Lower leg skin (tissue), 4 donors: ENCODE measurements at regions not wholly inside any gene's neighbourhood (a gene's known extent, or its start where the extent isn't known, plus 50 kb on each side); places are given as distances from the start of the nearest gene placed in this dataset.
"Not testable (repeated sequence)": the region's sequence is repeated elsewhere in the genome, so short reads cannot be mapped to it uniquely, and the experiment has no call there.

Experiments
- DNase-seq, 2 donors: peaks; one replicate each; pipeline ENCODE4 v3.0.0-alpha.2; 2019; ENCODE audit warnings: low spot score in 2 of 2
- H3K4me3 ChIP-seq: fragments of 200-600 bp; sonication (generic); 2 replicates; pipeline ENCODE4 v1.5.1; 2017; ENCODE audit warnings: mild to moderate bottlenecking, low read depth; ENCODE audit not compliant: poor library complexity, severe bottlenecking
- CTCF ChIP-seq, 3 donors: fragments of 450-650 bp; IDR thresholded peaks; one replicate each; pipeline ENCODE4 v1.5.1; 2016; ENCODE audit warnings: antibody characterized with exemption in 3 of 3, mild to moderate bottlenecking in 3 of 3, moderate library complexity in 2 of 3
- POLR2A ChIP-seq, 2 donors: fragments of 450-650 bp; IDR thresholded peaks; one replicate each; pipeline ENCODE4 v1.6.1; 2016 to 2017; ENCODE audit warnings: antibody characterized with exemption in 2 of 2, mild to moderate bottlenecking in 1 of 2, moderate library complexity in 1 of 2
- WGBS, 2 donors: methylation state at CpG; one replicate each; pipeline ENCODE4 v1.1.5; 2018; 5-methylcytosine and 5-hydroxymethylcytosine counted together
- intact Hi-C: fragments of 100-400 bp; cut with DNase I; formaldehyde crosslinking; loops from one replicate; pipeline ENCODE4 v1.15.0; 2023; ENCODE audit warnings: low total_unique reads

DNA sequence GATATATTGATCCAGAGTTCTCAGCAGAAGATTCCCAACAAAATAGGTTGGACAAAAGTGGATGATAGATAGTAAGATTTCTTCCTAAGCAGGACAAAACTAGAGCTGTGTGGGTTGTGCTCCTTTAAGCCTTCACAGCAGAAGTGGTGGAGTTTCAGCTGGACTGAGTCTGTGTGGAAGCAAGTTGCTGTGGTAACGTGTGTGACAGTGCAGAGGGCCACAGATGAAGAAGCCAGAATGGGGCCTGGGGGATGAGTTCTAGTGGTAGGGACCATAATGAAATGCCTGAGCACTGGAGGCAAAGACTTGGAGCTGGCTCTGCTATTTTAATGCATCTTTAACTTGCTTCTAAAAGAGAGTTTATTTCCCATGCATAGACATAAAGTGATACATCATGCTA is 238.7 kb upstream of the POGK start:
- intact Hi-C loops: no loop called here
- no peak for DNase-seq
- TF ChIP-seq CTCF (IDR thresholded peaks at IDR 0.05) (no peak), POLR2A (IDR thresholded peaks at IDR 0.05) (no peak)
- no peak overlapping the region for H3K4me3 ChIP-seq
- WGBS, 2 donors: 43 to 49% methylated on average over 1 of the region's 1 CpG

DNA sequence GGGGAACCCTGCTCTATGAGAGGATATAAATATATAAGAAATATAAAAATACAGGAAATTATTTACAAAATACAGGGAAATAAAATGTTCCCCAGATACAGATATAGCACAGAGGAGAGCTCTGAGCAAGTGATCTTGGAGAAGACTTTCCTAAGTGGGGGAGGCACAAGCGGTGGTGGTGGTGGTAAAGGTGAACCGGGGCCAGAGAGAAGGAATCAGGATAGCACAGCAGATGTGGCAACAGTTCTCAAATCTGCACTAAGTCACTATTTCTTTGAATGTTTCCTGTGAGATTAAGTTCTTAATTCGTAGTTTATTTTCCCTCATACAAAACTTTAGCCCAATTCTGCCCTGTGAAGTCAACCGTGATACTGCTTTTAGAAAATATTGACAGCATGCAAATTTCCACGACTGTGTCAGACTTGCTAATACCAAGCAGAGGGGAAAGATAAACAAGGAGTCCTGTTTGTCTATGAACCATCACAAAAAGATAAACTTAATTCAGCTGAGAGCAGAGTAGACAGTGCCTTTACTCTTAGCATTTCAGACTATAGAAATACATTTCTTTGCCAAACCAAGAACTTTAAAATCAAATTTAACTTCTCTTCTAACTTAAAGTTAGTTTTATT is 237.5 kb upstream of the POGK start:
- WGBS, 2 donors: 82 to 85% methylated on average over 5 of the region's 5 CpGs
- intact Hi-C loops: no loop called here
- no peak for DNase-seq
- TF ChIP-seq POLR2A (IDR thresholded peaks at IDR 0.05): no peak
- TF ChIP-seq CTCF (IDR thresholded peaks at IDR 0.05): no peak
- H3K4me3 ChIP-seq: no peak overlapping the region

DNA sequence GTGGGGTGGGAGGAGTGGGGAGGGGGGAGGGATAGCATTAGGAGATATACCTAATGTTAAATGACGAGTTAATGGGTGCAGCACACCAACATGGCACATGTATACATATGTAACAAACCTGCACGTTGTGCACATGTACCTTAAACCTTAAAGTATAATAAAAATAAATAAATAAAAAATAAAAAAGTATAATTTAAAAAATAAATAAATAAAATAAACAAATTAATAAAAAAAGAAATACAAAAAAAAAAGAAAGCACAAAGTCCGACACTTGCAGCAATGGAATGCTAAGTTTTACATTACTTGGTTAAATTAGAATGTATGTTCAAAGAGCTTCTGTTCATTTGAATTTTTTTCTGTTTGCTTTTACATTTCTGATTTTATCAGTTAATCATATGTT is 236.5 kb upstream of the POGK start:
- DNase-seq, intact Hi-C loops: not testable (repeated sequence)
- WGBS, 2 donors: 77 to 78% methylated on average over 3 of the region's 3 CpGs

GRCh38 chr1:166603296-166603695 is 236.0 kb upstream of the POGK start:
- H3K4me3 ChIP-seq: no peak overlapping the region
- no peak for DNase-seq
- intact Hi-C loops: no loop called here
- 61 to 70% methylated on average over 5 of the region's 5 CpGs for WGBS, 2 donors
- no peak for TF ChIP-seq CTCF (IDR thresholded peaks at IDR 0.05)

More for the DNA sequence above, 236.5 kb upstream of the POGK start:
- H3K4me3 ChIP-seq: not testable (repeated sequence)

DNA sequence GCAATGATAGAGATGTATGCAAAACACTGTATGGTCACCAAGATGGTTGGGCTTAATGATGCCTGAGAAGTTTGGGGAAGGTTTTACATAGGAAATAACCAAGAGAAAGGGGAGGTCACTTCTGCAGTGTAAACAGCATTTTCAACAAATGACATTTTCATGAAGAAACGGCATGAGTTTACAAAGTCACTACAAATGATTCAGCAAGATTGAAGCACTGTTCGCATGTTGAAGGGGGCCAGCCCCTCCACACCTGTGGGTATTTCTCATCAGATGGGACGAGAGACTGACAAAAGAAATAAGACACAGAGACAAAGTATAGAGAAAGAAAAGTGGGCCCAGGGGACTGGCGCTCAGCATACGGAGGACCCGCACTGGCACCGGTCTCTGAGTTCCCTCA is 234.1 kb upstream of the POGK start:
- H3K4me3 ChIP-seq: no peak overlapping the region
- no peak for DNase-seq
- no peak for TF ChIP-seq CTCF (IDR thresholded peaks at IDR 0.05)
- intact Hi-C loops: no loop called here
- WGBS, 2 donors: 89% methylated on average over 7 of the region's 7 CpGs

- intact Hi-C loops: loop anchor here (5.0 kb wide), 1 partner anchor 801 kb away; no protein-coding TSS in a partner anchor
- WGBS, 2 donors: 3 to 6% methylated on average over 1 of the region's 1 CpG
- no peak for DNase-seq
- H3K4me3 ChIP-seq: no peak overlapping the region
- no peak for TF ChIP-seq CTCF (IDR thresholded peaks at IDR 0.05)
- TF ChIP-seq POLR2A (IDR thresholded peaks at IDR 0.05): no peak
Observed at GRCh38 chr1:166612886-166613285, 226.4 kb upstream of the POGK start.
